Anterior cingulate cortex (tissue), 58 donors: ENCODE measurements at regions not wholly inside any gene's neighbourhood (a gene's known extent, or its start where the extent isn't known, plus 50 kb on each side); places are given as distances from the start of the nearest gene placed in this dataset.
A peak's percentile ranks its signal among the peaks of the same experiment; 100 is the strongest.
"Not testable (repeated sequence)": the region's sequence is repeated elsewhere in the genome, so short reads cannot be mapped to it uniquely, and the experiment has no call there.

Source experiments
- DNase-seq, 58 donors: peaks; one replicate each; lab custom pipeline; 2025; lab: John Stamatoyannopoulos, UW

DNA sequence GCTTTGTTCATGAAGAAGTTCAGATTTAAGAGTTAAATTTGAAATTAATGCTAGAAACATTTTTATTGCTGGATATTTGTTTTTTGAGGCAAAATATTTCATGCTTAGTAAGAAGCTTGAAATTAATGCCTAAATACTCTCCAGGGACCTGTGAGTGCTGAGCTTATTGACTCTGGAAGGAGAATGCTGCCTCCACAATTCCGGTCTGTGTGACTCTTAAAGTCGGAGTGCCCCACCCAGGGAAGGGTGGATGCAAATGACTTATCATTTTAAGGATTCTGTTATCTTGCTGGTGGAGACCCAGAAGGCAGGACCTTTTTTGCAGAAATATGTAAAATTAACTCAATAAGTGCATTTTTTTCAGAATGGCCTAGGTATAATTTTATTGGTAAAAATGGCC lies 143.8 kb upstream of the RXFP2 start:
- no peak for DNase-seq

DNA sequence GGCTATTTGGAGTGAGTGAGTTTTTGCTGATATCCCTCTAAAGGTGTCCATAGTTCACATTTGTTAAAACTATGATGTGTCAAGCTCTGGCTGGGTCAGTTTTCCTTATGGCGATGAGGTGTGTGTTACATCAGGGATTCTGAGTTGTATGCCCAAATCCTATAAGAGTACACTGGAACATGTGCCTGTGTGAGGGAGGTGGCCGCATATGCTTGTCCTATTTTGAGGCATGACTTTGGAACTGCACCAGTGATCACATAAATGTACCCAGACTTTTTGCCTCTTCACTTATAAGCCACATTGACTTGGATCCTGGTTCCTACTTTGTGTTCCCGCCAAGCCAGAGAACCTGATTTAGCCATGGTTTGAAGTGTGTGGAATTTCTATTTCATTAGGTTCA lies 140.3 kb upstream of the RXFP2 start:
- DNase-seq, result peak in 6 of 58 donors; percentile 1 to 39 (median 10)

DNA sequence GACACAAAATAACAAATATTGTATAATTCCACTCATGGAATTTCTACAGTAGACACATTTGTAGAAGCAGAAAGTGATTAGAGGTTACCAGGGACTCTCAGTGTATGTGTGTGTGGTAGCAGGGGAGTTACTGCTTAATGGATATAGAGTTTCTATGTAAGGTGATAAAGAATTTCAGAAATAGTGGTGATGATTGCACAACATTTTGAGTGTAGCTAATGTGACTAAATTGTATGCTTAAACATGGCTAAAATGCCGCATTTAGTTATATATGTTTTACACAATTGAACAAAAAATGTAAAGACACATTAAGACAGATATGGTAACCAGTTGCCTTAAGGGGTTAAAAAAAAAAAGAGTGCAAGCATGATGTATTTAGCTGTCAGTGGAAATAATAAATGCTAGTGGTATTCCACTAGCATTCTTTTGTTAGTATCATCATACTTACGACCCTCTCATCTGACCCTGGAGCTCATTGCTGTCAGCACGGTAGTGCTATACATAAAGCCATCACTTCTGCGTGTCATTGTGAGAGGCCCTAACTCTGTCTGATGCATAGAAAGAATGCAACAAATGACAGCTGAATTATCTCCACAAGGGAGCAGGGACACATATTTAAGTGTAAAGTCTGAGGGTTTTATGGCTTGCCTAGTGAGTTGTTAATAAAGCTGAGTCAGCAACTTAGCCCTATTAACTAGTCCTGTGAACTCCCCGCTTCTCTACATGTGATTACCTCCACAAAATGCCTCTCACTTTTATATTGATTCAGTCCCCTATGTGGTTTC lies 134.1 kb upstream of the RXFP2 start:
- DNase-seq, result no peak

DNA sequence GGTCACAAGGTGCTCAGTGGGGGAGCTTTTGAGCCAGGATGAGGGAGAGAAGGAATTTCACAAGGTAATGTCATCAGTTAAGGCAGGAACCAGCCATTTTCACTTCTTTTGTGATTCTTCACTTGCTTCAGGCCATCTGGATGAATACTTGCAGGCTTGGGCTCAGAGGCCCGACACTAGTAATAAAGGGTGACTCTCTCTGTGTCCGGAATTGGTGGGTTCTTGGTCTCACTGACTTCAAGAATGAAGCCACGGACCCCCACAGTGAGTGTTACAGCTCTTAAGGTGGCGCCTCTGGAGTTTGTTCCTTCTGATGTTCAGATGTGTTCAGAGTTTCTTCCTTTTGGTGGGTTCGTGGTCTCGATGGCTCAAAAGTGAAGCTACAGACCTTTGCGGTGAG lies 131.8 kb upstream of the RXFP2 start:
- not testable (repeated sequence) for DNase-seq

DNA sequence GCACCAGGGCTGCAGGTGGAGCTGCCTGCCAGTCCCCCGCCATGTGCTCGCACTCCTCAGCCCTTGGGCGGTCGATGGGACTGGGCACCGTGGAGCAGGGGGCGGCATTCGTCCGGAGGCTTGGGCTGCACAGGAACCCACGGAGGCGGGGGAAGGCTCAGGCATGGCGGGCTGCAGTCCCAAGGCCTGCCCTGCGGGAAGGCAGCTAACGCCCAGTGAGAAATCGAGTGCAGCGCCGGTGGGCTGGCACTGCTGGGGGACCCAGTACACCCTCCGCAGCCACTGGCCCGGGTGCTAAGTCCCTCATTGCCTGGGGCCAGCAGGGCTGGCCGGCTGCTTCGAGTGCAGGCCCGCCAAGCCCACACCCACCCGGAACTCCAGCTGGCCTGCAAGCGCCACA lies 130.5 kb upstream of the RXFP2 start:
- DNase-seq, result not testable (repeated sequence)

DNA sequence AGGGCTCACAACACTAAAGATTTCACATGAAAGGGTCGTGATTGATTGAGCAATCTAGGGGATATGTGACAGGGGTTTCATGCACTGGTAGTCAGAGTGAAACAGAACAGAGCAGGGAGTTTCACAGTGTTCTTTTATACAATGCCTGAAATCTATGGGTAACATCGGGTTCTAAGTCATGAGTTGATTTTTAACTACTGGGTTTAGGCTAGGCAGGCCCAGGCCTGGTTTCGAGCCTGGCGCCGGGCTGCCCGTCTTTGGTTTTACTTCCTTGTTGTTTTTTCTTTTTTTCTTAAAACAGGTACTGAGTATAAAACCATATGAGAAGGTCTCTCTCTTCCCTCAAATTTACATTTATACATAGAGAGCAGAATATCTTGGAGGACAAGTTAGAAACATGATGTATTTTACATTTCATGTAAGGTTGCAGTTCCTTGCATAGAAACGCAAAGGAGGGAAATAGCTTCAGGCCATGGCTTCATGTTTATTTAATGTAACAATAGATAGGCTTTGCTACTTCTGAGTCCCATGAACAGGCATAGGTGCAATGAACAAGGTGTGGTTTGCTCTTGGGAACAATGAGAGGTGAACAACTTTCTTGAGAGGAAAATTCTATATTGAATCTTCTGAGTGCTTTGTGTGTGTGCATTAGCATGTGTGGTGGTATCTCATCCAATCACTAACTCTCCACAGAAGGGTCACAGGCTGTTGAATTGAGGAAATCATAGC lies 128.9 kb upstream of the RXFP2 start:
- no peak for DNase-seq

DNA sequence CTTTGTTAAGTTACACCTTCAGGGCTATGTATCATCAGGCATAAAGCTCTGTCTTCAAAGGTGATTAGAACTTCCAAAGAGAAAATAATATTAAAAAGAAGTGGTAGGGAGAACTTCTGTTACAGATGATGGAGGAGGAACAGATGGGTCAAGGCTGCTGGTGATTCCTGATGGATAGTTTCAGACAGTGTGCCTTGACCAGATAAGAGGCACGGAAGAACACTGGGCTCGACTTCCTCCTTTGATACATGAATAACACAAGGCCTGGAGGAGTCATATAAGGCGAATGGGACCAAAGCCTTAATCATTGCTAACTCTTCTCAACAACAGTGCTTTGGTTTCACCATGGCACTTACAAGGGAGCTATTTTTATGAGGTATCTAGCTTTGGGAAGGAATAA lies 128.1 kb upstream of the RXFP2 start:
- no peak for DNase-seq

DNA sequence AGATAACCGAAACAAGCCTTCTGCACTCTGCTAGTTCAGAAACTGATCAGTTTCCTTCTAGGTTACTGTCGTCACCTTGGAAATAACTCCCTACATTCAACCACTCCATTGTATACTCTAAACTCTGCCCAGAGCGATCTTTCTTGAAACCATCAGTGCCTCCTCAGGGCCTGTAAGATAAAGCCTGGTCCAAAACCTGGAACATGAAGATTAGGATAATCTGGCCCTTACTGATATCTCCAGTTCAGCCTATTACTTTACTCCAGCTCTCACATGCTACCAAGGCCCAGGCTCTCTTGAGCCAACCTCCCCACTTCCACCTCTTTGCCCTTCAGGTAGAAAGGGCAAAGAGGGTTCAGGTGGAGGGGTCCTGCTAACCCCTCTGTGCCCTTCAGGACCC lies 125.3 kb upstream of the RXFP2 start:
- DNase-seq, result no peak

DNA sequence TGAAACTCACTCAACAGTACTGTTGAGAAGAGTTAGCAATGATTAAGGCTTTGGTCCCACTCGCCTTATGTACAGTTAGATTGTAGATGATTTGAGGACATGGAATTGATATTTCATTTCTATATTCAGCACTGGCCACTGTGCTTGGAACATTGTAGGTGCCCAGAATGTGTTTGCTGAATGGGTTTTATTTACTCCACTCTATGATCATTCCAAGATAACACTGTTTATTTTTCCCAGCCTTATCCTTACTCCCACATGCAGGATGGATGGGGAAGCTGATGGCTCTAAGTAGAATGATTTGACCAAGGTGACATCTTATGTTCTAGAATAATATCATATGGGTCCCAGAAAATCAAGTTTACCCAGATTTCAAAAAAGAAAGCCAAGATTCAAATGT lies 124.6 kb upstream of the RXFP2 start:
- no peak for DNase-seq

DNA sequence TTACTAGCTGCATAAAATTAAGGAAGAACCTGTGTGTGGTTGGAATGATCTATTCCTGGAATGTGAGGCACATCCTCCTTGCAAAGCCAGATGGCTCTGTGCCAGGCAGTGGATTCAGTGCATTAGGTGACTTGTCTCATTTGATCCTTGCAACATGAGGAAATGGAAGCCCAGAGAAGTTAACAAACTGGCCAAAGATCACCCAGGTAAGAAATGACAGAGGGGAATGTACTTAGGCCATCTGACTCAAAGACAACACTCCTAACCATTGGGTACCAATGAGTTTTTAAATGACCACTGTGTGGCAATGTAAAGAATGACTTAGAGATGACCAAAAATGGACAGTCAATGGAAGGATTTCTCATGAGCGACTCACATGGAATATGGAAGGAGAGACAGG lies 114.2 kb upstream of the RXFP2 start:
- DNase-seq, result no peak

DNA sequence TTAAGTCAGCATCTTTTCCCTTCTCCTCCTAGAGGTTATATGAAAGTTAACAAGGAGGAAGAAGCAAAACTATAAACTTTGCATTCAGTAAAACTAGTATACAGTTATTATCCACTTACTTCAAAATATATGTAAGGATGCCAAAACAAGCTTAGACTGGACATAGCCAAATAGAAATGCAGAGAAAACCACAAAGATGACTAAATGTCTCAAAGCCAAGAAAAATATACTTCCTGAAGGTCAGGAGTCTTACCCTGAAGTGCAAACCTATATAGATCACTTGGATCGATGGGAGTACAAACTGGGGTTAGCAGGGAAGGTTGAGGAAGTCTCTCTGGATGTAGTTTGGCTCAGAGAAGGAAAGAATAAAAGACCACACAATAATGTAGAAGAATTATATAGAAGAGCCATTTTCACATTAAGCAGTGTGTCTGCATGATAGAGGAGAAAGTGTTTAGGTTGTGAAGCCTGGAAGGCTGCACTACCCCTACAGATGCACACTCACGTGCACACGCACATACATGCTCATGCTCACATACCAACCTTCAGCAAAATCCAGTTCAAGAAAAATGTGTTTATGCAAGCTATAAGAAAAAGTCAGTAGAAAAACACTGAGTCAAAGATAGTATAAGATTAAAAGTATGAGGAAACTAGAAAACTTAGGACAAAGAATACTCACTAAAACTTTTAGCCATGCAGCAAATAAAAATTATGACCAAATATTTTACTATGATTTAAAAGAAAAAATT lies 112.1 kb upstream of the RXFP2 start:
- no peak for DNase-seq

DNA sequence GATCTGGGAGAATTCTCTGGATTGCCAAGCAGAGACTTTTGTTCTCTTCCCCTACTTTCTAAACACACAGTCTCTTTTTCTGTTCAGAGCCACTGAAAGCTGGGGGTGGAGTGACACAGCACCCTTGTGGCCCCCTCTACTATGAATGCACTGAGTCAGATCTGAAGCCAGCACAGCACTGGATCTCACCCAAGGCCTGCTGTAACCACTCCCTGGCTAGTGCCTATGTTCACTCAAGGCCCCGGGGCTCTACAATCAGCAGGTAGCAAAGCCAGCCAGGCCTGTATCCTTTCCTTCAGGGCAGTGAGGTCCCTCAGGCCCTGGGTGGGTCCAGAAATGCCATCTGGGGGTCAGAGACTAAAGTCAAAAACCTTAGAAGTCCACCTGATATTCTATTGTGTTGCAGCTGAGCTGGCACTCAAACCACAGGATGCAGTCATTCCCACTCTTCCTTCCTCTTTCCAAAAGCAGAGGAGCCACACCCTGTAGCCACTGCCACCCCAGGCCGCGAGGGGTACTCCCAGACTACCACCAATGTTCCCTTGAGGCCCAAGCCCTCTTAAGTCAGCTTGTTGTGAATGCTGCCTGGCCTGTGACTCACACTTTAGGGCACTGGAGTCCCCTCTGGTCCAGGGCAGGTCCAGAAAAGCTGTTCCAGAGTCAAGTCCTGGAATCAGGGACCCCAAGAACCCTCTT lies 110.1 kb upstream of the RXFP2 start:
- DNase-seq, result no peak

DNA sequence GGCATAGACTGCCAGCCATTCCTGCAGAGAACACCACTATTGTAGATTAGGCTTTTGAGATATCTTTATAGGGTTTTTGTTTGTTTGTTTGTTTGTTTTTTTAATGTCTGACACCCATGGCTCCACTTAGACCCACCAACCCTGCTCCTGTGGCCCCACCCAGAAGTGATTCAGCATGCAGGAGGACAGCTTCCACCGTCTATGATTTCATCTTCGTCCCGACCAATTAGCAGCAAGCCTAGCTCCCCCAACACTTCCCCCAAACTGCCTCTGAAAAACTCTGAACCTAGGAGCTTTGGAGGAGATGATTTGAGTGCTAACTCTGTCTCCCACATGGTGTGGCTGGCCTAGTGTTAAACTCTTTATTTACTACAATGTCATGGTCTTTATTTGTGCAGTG lies 108.3 kb upstream of the RXFP2 start:
- no peak for DNase-seq

DNA sequence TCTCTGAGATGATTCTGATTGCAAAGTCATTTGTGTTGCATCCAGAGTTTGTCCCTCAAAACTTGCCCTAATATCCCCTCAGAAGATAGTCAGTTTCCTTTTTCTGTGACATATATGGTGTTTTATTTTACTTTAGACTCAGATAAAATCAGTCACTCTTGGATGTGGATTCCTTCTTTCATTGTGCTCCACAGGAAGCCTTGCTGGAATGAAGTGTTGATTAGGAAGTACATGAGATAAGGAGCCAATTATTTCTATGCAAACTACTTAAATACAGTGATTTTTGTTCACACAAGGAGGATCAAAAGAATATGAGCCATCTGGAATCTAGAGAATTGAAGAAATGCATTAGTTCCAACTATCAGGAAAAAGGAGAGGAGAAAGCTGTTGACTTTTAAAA lies 107.6 kb upstream of the RXFP2 start:
- DNase-seq, result no peak

DNA sequence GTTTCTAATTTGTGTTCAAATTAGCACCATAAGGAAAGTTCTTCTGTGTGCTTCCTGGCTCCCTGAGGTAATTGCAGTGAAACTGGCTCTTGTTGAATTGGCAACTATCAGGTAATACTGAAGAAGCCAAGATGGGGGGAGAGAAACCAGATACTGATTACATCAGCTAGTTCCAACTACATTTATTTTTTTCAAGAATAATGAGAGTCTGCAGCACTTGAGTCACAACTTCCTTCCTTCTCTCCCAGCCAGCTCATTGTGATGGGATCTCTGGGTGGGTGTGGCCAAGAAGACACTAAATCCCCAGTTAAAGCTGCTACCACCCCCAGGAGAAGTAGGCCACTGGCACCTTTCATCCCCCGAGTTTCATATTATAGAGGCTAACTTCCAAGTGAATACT lies 100.7 kb upstream of the RXFP2 start:
- DNase-seq, result no peak

DNA sequence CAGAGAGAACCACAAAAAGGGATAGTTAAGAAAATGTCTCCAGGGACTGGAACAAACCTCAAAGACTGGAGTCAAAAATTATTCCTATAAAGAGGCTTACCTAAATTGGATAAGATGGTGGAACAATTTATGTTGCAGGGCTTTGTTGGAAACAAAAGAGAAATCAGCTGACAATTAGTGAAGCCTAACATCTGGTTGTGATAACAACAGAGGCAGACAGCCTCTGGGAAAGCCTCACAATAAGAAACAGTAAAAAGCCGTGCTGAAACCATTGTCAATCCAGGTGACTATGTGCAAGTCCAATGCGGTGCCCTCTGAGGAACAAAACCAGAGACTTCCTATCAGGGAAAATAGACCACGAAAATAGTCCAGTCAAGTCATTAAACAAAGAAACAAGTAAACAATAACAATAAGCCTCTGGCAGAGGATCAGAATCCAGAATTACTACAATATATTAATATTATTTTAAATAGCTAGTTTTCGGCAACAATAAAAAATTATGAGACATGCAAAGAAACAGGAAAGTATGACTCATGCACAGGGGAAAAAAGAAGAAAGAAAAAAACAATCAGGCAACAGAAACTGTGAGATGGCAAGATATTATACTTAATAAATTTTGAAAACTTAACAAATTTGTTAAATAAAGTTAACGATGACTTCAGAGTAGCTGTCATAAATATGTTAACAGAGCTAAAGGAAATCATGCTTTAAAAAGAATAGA lies 99.7 kb upstream of the RXFP2 start:
- no peak for DNase-seq

DNA sequence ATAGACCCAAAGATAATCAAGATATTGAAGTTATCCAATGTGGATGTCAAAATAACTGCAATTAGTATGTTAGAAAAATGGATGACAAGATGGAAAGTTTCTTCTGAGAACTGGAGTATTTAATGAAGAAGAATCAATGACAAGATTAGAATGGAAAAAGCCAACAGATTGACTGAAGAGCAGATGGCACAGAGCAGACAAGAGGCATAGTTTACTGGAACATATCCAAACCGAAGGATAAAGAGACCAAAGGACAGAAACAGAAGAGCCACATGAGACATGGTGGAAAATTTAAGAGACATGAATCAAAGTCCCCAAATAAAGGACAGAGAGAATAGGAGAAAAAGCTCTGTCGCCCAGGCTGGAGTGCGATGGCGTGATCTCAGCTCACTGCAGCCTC lies 89.6 kb upstream of the RXFP2 start:
- DNase-seq, result no peak

DNA sequence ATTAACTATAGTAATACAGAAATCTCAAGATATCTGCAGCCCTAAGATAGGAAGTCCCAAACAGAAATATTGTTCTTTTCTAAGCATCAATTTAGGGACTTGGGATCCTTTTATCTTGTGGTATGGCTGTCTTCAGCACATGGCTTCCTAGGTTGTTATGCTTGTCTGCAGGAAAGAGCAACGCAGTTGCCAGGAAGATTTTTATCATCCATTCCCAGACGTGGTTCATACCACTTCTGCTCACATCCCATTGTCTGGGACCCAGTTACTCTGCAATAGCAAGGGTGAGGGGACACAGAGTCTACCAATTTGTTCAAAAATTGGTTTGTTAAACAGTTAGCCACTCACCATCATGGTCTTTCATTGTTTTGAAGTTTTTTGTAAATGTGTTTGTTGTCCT lies 85.6 kb upstream of the RXFP2 start:
- no peak for DNase-seq

DNA sequence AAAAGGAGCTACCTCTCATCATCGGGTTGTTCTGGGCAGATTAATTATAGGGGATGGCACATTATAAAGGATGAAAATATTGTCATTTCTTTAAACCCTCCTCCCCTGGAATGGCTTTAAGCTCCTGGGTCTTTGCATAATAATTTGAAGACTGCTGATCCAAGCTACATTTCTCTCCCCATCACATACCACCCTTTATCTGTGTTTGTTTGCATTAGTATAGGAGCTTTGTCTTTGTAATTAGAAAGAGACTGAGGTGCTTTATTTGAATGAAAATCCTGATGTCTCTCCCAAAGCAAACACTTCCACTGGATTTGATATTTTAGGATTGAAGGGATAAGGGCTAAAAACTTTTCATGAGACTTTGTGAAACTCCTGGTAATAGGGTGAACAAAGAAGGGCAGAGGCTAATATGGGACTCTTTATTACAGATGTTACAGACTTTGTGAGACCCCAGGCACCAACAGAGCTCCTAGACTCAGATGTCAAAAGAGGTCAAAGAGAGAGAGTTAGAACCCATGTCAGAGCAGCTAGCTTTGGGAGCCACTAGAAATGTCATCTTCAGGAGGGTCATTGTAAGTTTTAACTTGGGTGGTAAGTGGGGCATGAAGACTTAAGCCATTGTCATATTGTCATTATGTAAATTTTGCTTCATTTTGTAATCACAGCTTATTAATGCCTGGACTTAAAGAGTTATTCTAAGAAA lies 75.3 kb upstream of the RXFP2 start:
- no peak for DNase-seq
